ENCODE measurements at regions not wholly inside any gene's neighbourhood (a gene's known extent, or its start where the extent isn't known, plus 50 kb on each side); places are given as distances from the start of the nearest gene placed in this dataset.

DNA sequence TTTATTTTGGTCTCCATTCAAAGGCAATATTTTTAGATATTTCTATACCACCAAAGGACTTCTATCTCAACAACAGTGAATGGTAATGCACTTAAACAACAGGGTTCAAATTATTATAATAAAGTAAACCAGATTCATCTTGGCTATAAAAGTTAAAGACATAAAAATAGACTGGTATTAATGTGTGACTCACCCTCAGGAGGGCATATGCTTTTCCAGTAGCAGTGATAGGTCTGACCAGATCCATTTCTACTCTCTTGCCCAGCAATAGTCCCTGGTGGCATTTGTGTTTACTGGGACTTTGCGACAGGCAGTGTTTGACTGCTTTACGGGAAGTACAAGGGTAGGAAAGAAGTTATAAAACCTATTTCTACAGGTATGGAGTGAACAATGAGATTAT is 353.2 kb upstream of the ATP2B1 start:
- no peak for DNase-seq

DNA sequence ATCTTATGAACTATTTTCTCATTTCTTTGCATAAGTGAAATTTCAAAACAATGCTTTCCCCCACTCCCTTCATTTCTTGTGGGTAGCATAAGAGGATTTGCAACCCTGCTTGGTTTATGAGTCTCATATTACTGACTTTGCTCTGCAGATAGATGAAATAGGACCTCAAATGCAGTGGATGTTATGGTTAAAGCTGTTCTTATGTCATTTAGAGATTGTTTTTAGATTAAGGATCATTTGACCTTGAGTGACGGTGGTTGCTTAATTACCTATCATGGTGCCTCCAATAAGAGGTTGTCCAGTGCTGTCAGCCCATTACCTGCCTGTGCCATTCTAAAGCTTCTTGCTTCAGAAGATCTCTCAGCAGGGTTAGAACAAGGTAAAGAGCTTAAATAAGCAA is 351.4 kb upstream of the ATP2B1 start:
- DNase-seq, result no peak

DNA sequence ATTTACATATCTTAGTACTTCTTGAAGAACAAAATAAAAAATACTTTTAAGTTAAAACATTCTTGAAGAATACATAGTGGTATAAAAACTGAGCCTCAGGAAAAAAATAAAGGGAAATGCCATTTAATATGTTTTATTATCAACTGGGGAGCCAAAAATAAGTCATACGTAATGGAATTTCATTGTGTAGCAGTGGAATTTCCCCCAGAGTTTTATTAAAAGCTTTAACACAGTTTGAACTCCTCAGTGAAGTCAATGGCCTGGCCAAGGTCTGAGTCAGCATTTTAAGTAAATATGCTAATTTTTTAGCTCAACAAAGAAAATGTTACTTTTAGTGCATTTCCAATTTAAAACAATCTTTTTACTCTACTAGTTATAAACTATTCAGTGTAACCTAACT is 350.1 kb upstream of the ATP2B1 start:
- no peak for DNase-seq

DNA sequence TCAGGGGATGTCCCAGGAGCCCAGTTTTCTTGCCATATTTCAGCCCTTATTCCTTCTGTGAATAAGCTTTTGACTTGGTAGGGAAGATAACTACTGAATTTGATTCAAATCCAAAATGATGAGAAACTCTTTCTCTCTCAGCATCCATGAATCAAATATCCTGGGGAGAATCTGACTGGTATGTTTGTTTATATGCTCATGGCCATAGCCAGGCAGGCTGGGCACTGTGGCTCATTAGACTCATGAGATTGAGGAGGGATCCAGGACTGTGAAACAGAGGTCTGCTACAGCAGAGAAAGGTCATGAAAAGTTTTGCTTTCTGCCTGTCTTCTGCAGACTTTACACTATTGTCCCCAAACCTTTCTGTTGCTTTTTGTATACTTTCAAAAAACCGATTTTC is 346.4 kb upstream of the ATP2B1 start:
- DNase-seq, result no peak

DNA sequence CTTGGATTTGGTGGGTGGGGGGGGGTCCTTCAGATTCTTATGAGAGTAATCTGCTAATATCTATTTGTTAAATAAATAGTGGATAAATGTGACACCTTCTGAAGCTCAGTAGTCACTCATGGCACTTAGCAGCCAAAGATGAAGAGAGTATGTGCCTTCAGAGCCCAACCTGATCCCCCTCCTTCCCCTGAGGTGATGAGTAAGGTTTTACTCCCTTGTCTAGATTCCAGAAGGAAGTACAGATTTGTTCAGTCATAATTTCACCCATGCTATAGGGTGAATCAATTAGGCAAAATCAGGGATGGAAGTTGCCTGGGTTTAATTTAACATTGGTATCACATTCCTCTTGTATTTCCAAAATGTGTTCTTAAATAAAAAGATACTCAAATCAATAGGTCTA is 340.3 kb upstream of the ATP2B1 start:
- no peak for DNase-seq

DNA sequence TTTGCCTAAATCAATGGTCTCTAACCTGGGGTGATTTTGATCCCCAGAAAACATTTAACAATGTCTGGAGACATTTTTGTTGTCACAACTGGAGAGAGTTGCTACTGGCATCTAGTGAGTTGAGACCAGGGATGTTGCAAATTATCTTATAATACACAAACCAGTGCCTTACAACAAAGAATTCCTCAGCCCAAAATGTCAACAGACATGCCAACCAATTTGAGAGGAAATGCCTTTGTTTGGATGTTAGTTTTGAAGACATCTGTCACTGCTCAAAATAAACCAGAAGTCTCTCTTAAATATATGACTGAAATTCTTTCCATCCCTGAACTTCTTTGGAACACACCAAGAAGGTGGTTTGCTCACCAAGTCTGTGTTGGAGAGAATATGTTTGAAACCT is 336.9 kb upstream of the ATP2B1 start:
- no peak for DNase-seq

DNA sequence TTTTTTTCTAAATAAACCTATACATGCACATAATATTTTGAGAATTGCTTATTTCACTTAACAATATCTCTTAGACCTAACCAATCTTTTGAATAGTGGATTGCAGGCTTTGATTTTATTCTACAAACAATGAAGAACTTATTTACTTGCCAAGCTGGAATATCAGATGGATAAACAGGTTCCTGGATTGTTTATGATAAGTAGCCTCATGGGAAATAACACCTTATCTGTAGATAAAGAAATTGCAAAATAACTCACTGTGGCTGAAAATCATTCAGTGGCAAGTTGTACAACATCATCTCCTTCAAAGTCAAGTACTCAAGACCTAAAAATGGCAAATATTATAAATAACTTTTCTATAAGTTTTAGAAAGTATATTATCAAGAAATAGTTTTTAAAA is 335.4 kb upstream of the ATP2B1 start:
- no peak for DNase-seq

DNA sequence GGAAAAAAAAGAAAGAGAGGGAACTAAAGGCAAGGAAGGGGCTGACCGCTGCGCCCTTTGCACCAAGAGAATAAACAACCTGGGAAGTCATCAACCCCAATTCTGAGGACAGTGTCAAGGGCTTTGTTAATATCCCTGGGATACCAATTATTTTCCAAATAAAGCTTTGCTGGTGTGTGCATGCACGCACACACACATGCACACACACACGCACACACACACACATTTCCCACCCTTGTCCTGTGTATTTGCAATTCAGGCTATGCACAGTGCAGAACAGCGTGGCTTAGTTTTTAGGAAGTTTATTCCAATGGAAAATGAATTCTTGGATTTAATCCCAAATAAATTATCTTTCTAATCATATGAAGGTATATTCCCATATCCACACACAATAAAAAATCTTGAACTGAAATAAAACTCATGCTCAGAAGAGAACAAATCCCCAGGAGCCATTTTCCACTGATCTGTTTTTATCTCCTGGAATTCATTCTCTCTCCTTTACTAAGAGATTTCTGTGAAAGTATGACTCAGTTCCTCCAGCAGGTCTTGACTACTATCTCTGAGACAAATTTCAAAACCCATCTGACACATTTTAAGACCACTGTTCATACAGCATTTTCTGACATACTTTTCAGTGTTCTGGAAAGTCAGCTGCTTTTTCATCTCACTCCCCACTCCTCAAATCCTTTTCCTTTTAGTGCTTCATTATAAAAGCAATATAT is 334.4 kb upstream of the ATP2B1 start:
- DNase-seq, result no peak

DNA sequence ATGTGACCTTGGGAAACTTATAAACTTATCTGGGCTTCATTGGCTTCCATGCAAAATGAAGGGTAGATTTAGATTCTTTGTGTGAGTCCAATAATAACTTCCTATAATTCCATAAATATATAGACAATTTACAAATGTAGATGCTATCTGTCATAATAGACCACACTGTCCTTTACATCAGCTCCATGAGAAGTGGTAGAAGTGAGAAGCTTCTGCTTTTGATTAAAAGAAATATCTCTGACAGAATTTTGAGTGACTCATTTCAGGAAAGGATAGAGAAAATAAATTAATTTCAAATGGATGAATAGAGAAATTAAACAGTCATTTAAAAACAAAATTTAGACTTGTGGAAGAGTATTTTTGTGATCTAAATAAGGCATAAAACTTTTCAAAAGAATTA is 329.7 kb upstream of the ATP2B1 start:
- no peak for DNase-seq

DNA sequence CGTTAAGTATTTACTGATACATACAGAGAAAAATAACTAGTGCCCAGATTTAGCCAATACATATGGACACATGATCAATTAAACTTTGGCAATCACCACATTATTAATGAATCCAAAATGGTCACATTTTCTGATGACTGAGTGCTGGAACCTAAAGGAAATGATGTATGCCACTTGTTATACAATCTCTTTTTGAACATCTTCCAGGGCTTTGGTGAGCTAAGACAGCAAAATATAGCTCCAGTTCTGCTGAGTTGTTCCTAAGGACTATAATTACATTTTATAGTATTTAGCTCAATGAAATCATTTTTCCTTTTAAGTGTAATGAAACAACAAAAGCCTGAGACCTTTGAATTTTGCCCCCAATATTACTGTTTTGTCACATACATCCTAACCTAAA is 329.1 kb upstream of the ATP2B1 start:
- no peak for DNase-seq

DNA sequence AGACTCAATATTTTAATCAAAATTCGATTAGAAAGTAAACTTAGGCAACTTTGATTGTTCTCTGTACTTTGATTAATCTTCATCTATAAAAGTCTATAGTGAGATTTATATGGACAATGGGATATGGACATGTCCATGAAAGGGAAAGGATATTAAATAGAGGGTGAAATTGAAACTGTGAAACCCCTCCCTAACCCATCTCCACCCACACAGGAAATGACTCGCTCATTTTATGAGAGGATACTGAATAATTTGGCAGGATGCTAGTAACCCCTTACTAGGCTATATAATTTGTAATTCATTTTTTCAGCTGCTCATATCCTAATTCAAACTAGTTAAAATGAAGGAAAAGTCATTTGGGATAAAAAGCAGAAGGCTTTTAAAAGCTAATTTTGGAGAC is 328.0 kb upstream of the ATP2B1 start:
- no peak for DNase-seq

DNA sequence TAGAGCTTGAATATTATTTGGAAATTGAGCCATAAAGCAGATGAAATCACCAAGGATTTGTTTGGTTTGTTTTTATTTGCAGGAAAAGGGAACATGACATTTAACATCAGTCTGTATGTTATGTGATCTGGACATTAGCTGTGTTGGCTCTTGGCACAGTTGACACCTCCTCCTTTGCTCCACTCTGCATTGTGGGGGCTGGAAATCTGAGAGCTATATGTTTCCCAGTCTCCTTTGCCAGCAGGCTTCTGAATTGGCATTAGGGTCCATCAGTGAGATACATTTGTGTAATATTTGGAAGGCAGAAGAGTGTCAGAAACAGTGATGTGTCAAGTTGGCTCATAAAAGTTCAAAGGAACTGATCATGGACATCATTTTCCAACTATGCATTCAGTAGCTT is 322.1 kb upstream of the ATP2B1 start:
- DNase-seq, result no peak

DNA sequence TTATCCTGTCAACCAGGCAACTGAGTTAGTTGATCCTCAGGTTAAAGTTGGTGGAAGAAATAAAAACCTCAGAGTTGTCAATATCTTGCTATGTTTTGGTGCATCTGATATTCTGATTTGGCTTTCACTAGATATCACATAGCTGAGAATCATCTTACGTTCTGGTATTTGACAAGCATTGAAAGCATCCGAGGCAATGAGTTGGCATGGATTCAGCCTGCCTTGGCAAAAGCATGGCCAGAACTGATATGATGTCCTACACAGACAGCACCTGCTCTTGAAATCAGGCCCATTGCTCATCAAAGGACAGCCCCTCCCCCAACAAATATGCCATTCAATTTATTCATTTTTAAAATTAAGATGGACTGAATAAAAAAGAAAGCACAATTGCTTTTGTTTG is 320.7 kb upstream of the ATP2B1 start:
- DNase-seq, result no peak

DNA sequence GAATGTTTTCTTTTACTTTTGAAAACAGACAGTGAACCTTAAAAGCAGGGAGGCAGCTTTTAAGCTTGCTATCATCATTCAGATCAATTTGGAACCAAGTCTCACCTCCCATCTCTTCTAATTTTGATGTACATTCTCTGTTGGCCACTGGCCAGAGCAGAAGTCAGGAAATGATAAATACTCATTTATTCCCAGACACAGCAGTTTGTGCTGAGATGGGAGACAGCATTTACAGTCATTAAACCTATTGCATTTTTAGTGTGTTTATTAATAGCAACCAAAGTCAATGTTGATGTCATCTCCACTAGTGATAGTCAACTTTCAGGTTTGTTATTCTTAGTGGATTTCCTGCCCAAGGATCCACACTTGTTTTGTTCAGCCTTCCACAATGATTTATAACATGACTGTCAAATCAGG is 320.0 kb upstream of the ATP2B1 start:
- DNase-seq, result no peak

DNA sequence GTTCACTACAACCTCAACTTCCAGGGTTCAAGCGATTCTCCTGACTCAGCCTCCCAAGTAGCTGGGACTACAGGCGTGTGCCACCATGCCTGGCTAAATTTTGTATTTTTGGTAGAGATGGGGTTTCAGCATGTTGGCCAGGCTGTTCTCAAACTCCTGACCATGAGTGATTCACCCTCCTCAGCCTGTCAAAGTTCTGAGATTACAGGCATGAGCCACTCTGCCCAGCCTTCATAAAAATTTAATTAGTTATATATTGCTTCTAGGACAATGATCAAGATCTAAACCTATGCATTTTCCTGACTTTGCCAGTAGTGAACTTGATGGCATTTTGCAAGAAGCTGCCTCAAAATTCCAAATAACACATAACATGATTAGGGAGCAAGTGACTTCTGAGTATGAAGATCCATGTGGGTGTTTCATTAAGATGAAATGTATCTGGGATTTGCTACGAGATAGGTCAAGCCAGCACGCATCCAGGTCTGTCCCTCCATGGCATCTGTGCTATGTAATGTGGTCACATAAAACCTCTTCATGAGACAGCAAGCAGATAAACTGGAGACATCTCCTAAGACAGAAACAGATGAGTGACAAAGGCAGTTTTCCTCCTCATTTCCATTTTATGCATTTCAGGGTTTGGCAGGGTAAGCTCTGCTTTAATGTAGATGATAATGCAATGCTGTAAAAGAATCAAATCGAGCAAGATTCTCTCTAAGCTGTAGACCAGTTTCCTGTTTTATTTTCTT is 319.4 kb upstream of the ATP2B1 start:
- DNase-seq, result no peak

DNA sequence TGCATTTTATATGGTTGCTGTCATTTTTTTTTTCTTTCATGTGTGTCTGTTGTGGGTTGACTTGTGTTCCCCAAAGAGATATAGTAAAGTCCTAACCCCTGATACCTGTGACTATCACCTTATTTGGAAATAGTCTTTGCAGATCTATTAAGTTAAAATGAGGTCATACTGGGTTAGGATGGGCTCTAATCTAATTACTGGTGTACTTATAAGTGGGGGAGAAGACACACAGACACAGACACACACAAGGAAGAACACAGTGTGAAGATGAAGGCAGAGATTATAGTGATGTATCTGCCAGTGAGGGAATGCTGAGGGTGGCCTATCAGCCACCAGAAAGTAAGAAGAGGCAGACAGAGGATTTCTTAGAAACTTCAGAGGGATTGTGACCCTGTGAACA is 318.4 kb upstream of the ATP2B1 start:
- DNase-seq, result no peak

DNA sequence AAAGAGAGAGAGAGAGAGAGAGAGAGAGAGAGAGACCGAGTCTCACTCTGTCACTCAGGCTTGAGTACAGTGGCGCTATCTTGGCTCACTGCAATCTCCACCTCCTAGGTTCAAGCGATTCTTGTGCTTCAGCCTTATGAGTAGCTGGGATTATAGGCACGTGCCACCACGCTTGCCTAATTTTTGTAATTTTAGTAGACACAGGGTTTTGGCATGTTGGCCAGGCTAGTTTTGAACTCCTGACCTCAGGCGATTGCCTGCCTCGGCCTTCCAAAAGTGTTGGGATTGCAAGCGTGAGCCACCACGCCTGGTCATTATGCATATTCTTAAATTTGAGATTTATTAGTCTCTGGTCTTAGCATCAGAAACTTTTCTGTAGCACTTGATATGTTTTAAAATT is 317.9 kb upstream of the ATP2B1 start:
- no peak for DNase-seq

DNA sequence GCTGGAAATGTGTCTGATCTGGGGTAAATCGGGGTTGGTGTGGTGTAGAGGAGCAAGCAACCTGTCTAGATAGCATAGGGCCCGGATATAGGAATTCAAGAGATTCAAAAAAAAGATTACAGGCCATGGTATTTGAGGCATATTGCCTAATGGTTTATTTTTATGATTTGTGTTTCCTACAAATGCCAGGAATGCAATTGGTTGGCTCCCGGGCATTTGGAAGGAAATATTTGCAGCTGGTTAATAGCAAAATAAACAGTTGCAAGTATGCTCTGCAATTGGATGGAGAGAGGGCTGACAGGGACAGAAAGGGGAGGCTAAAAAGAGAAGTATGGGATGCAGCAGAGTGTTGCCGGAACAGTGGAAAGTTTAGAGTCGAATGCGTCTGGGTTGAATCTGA is 315.6 kb upstream of the ATP2B1 start:
- DNase-seq, result no peak

DNA sequence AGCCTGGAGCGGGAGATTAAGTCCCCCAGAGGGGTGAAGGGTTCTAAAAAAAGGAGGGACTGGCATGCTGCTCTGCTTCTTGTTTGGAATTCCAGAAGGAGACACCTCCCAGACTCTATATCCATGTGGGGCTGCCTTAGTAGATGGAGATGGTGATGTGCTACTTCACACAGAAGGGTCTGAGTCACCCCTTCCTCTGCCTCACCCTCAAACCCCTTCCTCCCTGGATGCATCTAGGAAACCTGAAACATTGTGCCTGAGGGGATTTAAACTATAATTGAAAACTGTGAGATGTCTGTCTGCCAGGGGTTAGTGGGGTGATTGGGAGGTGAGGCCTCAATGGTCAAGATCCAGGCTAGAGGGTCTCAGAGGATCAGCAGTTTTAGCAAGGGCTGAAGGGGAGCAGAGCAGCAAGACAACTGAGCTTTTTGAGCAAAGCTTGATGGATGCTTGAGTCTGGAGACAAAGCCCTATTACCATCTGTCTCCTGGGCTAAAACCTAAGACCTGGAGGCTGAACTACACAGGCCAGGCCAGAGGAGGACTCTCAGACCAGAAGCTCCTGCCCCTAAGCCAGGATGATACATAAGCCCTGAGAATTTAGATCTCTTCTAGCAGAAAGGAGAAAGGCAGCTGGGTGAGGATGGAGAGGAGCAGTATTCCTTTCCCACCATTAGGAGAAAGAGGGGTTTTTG is 314.7 kb upstream of the ATP2B1 start:
- DNase-seq, result no peak

DNA sequence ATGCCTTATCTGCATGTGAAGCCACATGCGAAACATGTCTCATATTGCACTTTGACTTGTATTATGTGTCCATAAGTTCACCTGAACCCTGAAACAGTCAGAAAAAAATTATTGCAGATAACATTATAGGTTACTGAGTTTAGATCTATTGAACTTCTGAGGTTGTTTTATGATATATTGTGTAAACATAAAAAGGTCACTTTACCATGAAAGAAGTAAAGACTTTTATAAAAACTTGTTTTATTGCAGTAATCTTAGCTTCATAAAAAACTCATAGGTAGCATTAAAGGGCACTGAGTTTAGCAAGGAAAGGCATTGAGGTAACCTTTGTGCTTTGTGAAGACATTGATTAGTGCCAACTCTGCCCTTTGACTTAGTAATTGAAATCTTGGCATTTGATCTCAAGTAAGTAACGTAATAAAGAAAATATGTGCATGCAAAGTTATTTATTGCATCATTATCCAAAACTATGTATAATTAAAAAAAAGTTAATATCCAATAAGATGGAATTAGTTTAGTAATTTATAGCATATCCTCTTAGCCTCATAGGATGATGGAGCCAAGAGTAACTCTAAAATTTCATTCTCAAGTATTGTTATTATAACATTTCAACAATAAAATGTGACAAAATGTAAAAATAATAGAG is 313.3 kb upstream of the ATP2B1 start:
- no peak for DNase-seq

DNA sequence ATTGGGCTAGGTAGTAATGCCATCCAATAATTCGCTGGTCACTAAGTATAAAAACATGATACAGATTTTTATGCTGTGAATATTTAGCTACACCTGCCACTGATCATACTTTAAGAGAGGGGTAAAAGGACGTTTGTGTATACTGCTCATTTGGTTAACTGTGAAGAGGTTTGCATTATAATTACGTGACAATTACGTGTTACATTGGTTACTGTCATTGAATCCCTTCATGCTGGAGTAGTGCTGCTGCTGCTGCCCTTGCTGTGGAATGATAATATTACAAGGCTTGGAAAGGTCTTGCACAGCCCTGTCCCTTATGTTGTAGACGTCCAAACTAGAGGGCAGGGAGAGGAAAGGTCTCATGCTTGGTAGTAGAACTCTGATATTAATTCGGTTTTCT is 312.2 kb upstream of the ATP2B1 start:
- DNase-seq, result no peak

DNA sequence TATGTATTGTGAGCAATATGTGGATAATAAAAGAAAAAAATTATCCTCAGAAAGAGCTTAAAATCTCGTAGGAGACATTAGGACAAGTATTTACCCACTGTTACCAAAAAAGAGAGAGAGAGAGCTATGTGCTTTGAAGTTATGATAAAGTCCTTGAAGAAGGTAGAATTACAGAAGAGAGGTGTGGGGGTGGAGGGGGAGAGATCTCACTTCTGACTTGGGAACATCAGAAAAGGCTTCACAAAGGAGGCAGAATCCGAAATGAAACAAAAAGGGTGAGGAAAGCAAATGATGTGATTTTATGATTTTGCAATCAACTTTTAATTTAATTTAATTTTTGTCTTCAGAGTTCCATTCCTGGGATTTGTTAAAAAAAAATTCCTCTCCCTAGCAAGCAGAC is 311.8 kb upstream of the ATP2B1 start:
- no peak for DNase-seq

DNA sequence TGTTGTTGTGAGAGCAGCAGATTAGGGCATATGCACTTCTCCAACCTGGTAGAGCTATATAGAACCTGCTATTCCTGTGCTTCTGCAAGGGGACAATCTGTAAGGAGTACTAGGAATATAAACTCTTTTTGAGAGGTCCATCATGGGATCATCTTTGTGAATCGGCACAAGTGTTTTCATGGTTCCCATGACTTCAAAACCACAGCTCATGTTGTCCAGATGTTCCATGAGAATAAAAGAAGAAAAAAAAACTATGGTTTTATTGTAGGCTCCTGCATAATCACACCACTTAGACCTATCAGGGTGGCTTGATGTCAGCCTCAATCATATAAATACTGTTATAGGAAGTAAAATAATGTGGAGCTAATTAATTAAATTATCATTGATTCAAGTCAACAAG is 311.4 kb upstream of the ATP2B1 start:
- DNase-seq, result no peak

DNA sequence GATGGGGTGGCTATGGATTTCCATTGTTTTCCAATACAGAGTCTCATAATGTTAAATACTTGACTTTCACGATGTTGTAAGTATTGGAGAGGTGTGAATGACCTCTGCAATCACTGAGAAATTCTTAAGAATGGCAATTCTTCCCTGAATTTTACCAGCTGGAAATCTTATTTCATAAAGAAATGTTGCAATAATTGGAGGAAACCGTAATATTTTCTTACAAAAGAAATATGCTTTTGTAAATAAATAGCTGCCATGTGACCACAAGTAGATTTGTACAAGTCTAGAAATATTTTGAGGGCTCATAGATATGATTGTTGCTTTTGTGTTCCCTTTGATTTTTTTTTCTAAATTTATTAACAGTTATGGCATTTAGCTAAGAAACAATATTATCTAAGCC is 308.7 kb upstream of the ATP2B1 start:
- no peak for DNase-seq
